Natural killer cell (primary cell): ENCODE measurements at regions not wholly inside any gene's neighbourhood (a gene's known extent, or its start where the extent isn't known, plus 50 kb on each side); places are given as distances from the start of the nearest gene placed in this dataset.

Experiments used
- ATAC-seq, 3 donors: fragments of 150-1000 bp in 2 of 3; fragments of 200-7000 bp in 1 of 3; cut with Tn5 transposase; 1 replicate in 1 of 3; 2 replicates in 2 of 3; pipeline ENCODE4 v1.10.0; 2021; ENCODE audit warnings: mild to moderate bottlenecking in 2 of 3, moderate library complexity in 2 of 3
- DNase-seq, 2 donors: peaks; one replicate each; pipeline versions ENCODE4 v3.0.0 to v3.0.0-alpha.2; 2013 to 2021; ENCODE audit warnings: mixed read lengths in 1 of 2
- H3K27ac ChIP-seq: one replicate; pipeline ENCODE4 v1.5.1; 2013; ENCODE audit warnings: mild to moderate bottlenecking, low read length
- H3K27me3 ChIP-seq: one replicate; pipeline ENCODE4 v1.6.1; 2013; ENCODE audit warnings: low read length; ENCODE audit not compliant: control insufficient read depth, insufficient read depth
- H3K36me3 ChIP-seq: one replicate; pipeline ENCODE4 v1.6.1; 2013; ENCODE audit warnings: low read length; ENCODE audit not compliant: control insufficient read depth, insufficient read depth
- H3K4me1 ChIP-seq: one replicate; pipeline ENCODE4 v1.6.1; 2013; ENCODE audit warnings: low read length; ENCODE audit not compliant: control insufficient read depth, insufficient read depth
- H3K4me3 ChIP-seq: one replicate; pipeline ENCODE4 v1.5.1; 2013; ENCODE audit warnings: low read length
- H3K9me3 ChIP-seq: one replicate; pipeline ENCODE4 v1.6.1; 2013; ENCODE audit warnings: low read length; ENCODE audit not compliant: control insufficient read depth, insufficient read depth
- H3K27ac Mint-ChIP-seq, 2 donors: one replicate each; pipeline ENCODE4 v1.8.0; 2022; ENCODE audit warnings: mild to moderate bottlenecking in 2 of 2, mixed read lengths in 2 of 2, moderate library complexity in 1 of 2
- H3K27me3 Mint-ChIP-seq, 2 donors: one replicate each; pipeline ENCODE4 v1.8.0; 2022; ENCODE audit warnings: low read depth in 2 of 2, mixed read lengths in 2 of 2
- H3K36me3 Mint-ChIP-seq: one replicate; pipeline ENCODE4 v1.8.0; 2022; ENCODE audit warnings: mixed read lengths
- H3K4me1 Mint-ChIP-seq, 2 donors: one replicate each; pipeline ENCODE4 v1.8.0; 2022; ENCODE audit warnings: mixed read lengths in 2 of 2
- H3K4me3 Mint-ChIP-seq: one replicate; pipeline ENCODE4 v1.8.0; 2022; ENCODE audit warnings: mild to moderate bottlenecking, moderate library complexity, mixed read lengths
- H3K9me3 Mint-ChIP-seq, 2 donors: one replicate each; pipeline ENCODE4 v1.8.0; 2022; ENCODE audit warnings: mixed read lengths in 2 of 2
- CTCF ChIP-seq: fragments of 200-600 bp; IDR thresholded peaks from one replicate; pipeline ENCODE4 v1.8.0; 2022; ENCODE audit warnings: antibody characterized with exemption
- WGBS: methylation state at CpG from one replicate; pipeline ENCODE4 v1.1.7; 2013; ENCODE audit warnings: missing lambda C conversion rate; ENCODE audit not compliant: insufficient coverage; 5-methylcytosine and 5-hydroxymethylcytosine counted together
- intact Hi-C: fragments of 100-400 bp; cut with micrococcal nuclease; formaldehyde crosslinking; loops from one replicate; pipeline ENCODE4 v1.14.2; 2022

GRCh38 chr5:115414406-115415142 lies 118.1 kb upstream of the CCDC112 start:
- H3K9me3 ChIP-seq = no peaks in the 10 kb centered on the region
- H3K9me3 Mint-ChIP-seq = peaks cover 0 to 2% of the 10 kb centered on the region in 2 donors
- H3K4me3 Mint-ChIP-seq = no peak overlapping the region
- no peak overlapping the region for H3K4me3 ChIP-seq
- no peak overlapping the region for H3K27ac ChIP-seq
- ATAC-seq (no peak), DNase-seq (no peak)
- no peaks in the 10 kb centered on the region for H3K4me1 ChIP-seq
- H3K36me3 ChIP-seq = no peaks in the 10 kb centered on the region
- 88% methylated on average over 4 of the region's 5 CpGs for whole genome bisulfite sequencing
- no peaks in the 10 kb centered on the region for H3K27me3 ChIP-seq
- intact Hi-C loops = no loop called here
- H3K4me1 Mint-ChIP-seq = no peaks in the 10 kb centered on the region
- H3K27me3 Mint-ChIP-seq = peaks cover 0 to 8% of the 10 kb centered on the region in 2 donors
- no peak overlapping the region for H3K27ac Mint-ChIP-seq
- H3K36me3 Mint-ChIP-seq = no peaks in the 10 kb centered on the region
- TF ChIP-seq CTCF = no peak

- H3K4me1 Mint-ChIP-seq = no peaks in the 10 kb centered on the region
- no peak for DNase-seq
- peaks cover 0 to 3% of the 10 kb centered on the region in 2 donors for H3K27me3 Mint-ChIP-seq
- H3K4me3 Mint-ChIP-seq = no peak overlapping the region
- intact Hi-C loops = no loop called here
- TF ChIP-seq CTCF = no peak
- Histone ChIP-seq H3K9me3 (no peaks in the 10 kb centered on the region), H3K27ac (no peak overlapping the region), H3K36me3 (no peaks in the 10 kb centered on the region), H3K27me3 (no peaks in the 10 kb centered on the region), H3K4me1 (no peaks in the 10 kb centered on the region), H3K4me3 (no peak overlapping the region)
- H3K36me3 Mint-ChIP-seq = no peaks in the 10 kb centered on the region
- ATAC-seq = no peak
- 82% methylated on average over 1 of the region's 1 CpG for WGBS
- H3K27ac Mint-ChIP-seq = no peak overlapping the region
- peaks cover 0 to 2% of the 10 kb centered on the region in 2 donors for H3K9me3 Mint-ChIP-seq
Observed at GRCh38 chr5:115413651-115414050, 117.2 kb upstream of the CCDC112 start.

- Histone ChIP-seq H3K36me3 (no peaks in the 10 kb centered on the region), H3K27ac (no peak overlapping the region), H3K27me3 (no peaks in the 10 kb centered on the region), H3K4me1 (no peaks in the 10 kb centered on the region), H3K4me3 (no peak overlapping the region), H3K9me3 (no peaks in the 10 kb centered on the region)
- Mint-ChIP-seq H3K27me3 (peaks cover 3 to 8% of the 10 kb centered on the region in 2 donors), H3K9me3 (peaks cover 0 to 6% of the 10 kb centered on the region in 2 donors), H3K36me3 (no peaks in the 10 kb centered on the region), H3K4me1 (no peaks in the 10 kb centered on the region), H3K4me3 (no peak overlapping the region), H3K27ac (no peak overlapping the region)
- ATAC-seq = no peak
- no peak for TF ChIP-seq CTCF
- intact Hi-C loops = no loop called here
- DNase-seq = no peak
- WGBS = 91% methylated on average over 1 of the region's 2 CpGs
Observed at GRCh38 chr5:115409094-115409493, 112.6 kb upstream of the CCDC112 start.
